ENCODE measurements at regions not wholly inside any gene's neighbourhood (a gene's known extent, or its start where the extent isn't known, plus 50 kb on each side); places are given as distances from the start of the nearest gene placed in this dataset.
"Not testable (repeated sequence)": the region's sequence is repeated elsewhere in the genome, so short reads cannot be mapped to it uniquely, and the experiment has no call there.

GRCh38 chr22:48070760-48071159 lies 1308.3 kb downstream of the TBC1D22A start:
- no peak for DNase-seq

GRCh38 chr22:48070083-48070482 lies 1307.6 kb downstream of the TBC1D22A start:
- no peak for DNase-seq

GRCh38 chr22:48069256-48069655 lies 1306.8 kb downstream of the TBC1D22A start:
- DNase-seq, result no peak

GRCh38 chr22:48068323-48068885 lies 1306.0 kb downstream of the TBC1D22A start:
- DNase-seq, result no peak

- no peak for DNase-seq
Observed at GRCh38 chr22:48065892-48066291, 1303.4 kb downstream of the TBC1D22A start.

- no peak for DNase-seq
Observed at GRCh38 chr22:48061726-48062125, 1299.3 kb downstream of the TBC1D22A start.

GRCh38 chr22:48060266-48060665 lies 1297.8 kb downstream of the TBC1D22A start:
- DNase-seq, result no peak

GRCh38 chr22:48059521-48059920 lies 1297.1 kb downstream of the TBC1D22A start:
- not testable (repeated sequence) for DNase-seq

GRCh38 chr22:48057116-48057835 lies 1294.8 kb downstream of the TBC1D22A start:
- no peak for DNase-seq

- DNase-seq, result no peak
Observed at GRCh38 chr22:48055827-48056226, 1293.4 kb downstream of the TBC1D22A start.

GRCh38 chr22:48055185-48055584 lies 1292.7 kb downstream of the TBC1D22A start:
- no peak for DNase-seq

- no peak for DNase-seq
Observed at GRCh38 chr22:48054596-48054995, 1292.1 kb downstream of the TBC1D22A start.

GRCh38 chr22:48053973-48054372 lies 1291.5 kb downstream of the TBC1D22A start:
- no peak for DNase-seq

GRCh38 chr22:48053486-48053885 lies 1291.0 kb downstream of the TBC1D22A start:
- no peak for DNase-seq

GRCh38 chr22:48052621-48052890 lies 1290.1 kb downstream of the TBC1D22A start:
- no peak for DNase-seq

- no peak for DNase-seq
Observed at GRCh38 chr22:48051796-48052620, 1289.6 kb downstream of the TBC1D22A start.

- DNase-seq, result no peak
Observed at GRCh38 chr22:48050836-48051235, 1288.4 kb downstream of the TBC1D22A start.

- no peak for DNase-seq
Observed at GRCh38 chr22:48049116-48049515, 1286.7 kb downstream of the TBC1D22A start.

GRCh38 chr22:48047722-48048500 lies 1285.5 kb downstream of the TBC1D22A start:
- no peak for DNase-seq

GRCh38 chr22:48045369-48045768 lies 1282.9 kb downstream of the TBC1D22A start:
- no peak for DNase-seq

- DNase-seq, result no peak
Observed at GRCh38 chr22:48044487-48045060, 1282.1 kb downstream of the TBC1D22A start.

GRCh38 chr22:48043581-48043980 lies 1281.1 kb downstream of the TBC1D22A start:
- DNase-seq, result no peak

Data from SW 1271 (cell line).